HG03460 (cell line): ENCODE measurements at regions not wholly inside any gene's neighbourhood (a gene's known extent, or its start where the extent isn't known, plus 50 kb on each side); places are given as distances from the start of the nearest gene placed in this dataset.

Experiments used
- ATAC-seq: cut with Tn5 transposase; IDR thresholded peaks from one replicate; pipeline ENCODE4 v1.9.1; 2021; ENCODE audit not compliant: unreplicated experiment

DNA sequence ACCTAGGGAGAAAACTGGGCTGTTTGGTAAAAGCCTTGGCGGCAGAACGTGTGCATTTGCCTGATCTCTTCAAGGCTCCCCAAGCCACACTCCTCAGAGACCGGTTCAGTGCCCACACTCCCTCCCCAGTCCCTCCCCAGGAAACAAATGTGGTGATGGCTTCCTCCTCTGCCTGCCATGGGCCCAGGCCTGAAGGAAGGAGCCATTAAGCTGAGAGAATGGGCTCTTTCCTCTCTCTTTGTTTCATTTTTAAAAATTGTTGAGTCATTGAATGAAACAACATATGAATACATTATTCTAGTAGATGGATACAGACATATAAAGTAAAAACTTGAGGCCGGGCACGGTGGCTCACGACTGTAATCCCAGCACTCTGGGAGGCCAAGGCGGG lies 50.6 kb upstream of the YWHAQ start:
- ATAC-seq, result no peak

DNA sequence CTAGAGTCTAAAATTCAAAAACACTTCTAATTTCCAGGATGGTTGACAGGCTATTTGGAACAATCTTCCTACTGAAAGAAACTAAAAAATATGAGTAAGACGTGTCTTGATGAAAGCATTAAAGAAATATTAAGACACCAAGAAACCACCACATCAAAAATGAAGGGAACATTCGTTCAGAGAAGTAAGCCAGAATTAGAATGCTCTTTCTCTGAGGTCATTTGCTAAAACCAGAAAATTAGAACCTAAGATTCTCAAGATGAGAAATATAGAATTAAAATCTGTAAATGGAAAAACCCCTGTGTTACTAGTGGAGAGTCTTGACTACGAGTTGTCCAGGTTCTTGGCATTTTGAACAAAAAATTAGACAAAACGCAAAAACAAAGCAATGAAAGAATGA lies 54.8 kb upstream of the YWHAQ start:
- ATAC-seq, result no peak

DNA sequence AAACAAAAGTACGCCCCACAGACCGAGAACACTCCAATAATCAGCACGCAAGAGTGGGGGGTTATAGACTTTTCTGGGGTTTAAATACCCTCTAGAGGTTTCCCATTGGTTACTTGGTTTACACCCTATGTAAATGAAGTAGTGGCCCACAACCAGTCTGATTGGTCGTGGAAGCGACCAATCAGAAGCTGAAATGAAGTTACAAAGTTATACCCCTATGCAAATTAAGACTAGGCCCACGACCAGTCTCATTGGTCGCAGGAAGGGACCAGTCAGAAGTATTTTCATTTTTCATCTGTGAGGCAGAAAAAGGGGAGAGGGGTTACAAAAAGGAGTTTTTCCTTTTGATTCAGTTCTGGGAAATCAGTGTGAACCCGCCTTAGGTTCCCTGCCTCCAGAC lies 55.3 kb upstream of the YWHAQ start:
- ATAC-seq, result no peak

DNA sequence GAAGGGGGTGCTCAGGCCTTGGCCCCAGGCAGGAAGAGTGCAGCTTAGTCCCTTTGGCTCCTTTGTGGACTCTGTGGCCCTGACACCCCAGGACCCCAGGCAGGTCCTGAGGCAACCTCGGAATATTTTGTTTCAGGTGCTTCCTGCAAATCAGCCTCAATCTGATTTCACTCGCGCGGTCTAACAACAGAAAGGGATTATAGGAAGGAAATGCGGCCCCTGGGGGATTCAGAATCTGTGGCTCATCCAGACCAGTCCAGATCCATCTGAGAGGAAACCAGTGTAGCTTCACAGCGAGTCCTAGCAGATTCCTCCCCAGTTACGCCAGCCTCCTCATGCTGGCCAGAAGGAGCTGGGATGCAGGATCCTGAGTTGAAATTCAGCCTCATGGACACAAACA lies 59.5 kb upstream of the YWHAQ start:
- no peak for ATAC-seq

DNA sequence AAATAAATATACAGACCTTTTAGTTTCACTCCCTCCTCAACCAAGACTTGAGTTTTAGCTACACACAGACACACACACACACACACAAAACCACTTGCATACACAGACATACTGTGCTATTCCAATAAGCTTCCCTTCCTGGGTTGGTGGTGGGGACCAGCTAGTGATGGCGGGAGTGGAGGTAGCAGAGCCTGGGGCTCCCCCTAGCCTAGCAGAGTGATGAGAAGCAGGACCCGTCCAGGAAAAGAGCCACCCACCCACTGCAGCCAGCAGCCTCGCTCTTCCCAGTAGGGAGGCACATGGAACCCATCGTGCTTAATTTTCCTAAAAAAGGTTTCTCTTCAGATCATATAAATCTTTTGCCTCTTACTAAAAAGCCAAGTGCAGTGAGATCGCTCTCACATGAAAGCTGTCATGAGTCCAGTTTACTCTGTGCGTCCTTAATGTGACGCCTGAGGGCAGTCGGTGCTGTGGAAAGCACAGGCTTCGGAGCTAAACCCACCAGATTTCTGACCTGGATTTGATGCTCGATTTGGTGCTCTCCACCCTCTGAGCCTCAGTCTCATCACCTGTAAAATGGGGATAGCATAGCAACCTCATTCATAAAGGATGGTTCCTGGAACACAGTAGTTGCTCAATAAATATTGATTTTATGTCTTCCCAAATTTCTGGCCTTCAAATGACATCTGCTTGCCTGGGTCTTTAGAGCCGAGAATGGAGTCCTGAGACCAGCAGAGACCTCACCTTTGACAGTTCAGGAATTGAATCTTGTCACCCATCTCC lies 60.1 kb upstream of the YWHAQ start:
- no peak for ATAC-seq

DNA sequence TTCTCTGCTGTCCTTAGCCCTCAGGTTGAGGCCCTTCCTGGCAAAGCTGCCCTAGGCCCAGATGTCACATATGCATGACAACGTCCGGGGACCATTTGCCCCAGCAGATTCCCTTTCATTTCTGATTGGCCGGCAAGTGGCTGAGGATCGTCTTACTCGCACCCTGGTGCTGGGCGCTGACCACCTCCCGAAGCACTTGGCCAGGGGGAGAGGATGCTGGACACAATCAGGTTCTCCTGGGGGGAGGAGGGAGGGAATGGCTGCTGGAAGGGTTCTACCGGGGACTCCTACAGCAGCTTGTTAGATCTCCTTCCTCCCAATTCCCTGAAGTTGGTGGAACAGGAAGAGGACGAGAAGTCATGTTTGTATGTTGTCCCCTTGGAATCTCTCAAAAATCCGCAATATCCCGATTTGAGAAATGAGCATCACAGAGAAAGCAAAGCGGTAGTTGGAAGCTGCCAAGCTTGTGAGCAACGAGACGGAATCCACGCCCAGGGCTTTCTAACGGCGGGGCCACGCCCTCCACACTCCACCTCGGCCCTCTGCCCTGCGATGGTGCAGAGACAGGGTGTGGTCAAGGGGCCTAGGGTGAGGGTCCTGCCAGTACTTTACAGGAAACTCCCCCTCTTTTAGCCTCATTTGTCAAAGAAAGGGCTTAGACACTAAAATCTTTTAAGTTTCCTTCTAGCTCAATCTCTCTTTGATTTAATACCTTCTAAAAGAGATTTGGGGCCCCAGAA lies 61.8 kb upstream of the YWHAQ start:
- ATAC-seq, result no peak

DNA sequence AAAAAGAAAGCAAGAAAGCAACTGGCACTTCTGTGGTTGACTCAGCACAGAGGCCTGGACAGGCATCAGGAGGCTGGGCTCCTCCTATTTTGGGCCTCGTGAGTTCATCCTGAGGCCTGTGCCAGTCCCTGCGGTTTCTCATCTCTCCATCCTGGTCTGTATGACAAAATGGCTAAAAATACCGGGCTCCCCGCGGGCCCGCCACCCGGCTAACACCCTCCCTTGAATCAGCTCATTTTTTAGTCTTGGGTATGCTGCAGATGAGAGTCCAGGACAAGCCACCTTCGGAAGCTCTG lies 62.3 kb upstream of the YWHAQ start:
- no peak for ATAC-seq

DNA sequence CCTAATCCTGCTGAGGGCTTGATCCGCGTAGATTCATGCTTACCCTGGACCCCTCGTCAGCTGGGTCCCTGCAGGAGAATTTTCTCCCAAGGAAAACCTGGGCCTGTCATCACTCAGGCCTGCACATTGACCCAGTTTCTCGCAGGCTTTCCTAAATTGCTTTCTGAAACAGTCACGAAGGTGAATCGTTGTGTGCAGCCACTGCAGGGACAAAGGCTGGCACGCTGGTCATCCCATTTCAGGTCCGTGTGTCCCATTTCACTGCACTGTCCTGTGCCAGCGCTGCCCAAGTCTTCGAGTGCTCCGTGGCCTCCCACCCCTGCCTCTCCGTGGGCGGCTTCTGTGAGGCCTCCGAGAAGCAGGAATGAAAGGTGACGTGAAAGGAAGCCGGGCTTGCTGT lies 62.8 kb upstream of the YWHAQ start:
- ATAC-seq, result no peak

DNA sequence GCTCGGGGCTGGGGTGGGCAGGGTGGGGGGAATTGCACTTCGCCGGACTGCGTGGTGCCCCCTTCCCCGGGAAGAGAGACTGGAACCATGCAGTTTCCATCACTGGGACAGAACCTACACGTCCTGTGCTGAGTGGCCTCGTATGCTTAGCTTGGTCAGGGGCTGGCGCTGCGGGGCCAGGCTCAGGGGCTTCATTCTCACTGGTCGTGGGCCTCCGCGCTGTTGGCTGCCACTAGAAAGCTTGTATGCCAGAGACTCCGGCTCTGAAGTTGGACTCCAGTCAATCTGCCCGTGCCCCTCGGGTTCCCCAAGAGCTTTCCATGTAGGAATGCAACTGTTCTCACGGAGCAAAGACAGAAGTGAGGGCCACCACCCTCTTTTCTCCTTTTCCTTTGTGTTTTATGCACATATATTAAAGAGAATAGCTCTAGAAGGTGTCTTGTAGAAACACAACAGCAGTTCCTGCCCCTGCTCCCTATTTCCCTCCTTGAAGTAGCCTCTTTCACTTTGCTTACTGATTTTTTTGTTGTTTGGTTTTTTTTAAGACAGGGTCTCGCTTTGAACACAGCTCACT lies 64.0 kb upstream of the YWHAQ start:
- no peak for ATAC-seq

DNA sequence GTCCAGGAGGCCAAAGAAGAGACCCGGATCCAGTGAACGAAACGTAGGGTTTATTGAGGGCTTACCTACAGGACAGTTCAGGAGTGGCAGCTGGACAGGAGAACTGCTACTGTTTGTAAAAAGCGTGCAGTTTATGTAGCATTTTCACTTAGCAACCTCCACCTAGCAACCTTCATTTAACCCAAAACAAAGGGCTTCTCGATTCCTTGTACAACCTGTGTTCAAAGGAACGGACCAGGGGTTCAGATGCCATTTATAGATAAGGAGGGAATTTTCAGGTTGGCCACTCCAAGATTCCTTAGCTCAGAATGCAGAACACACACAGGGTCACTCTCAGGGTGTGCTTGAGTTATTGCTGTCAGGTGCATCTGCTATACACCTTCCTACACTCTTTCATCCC lies 65.1 kb upstream of the YWHAQ start:
- no peak for ATAC-seq

DNA sequence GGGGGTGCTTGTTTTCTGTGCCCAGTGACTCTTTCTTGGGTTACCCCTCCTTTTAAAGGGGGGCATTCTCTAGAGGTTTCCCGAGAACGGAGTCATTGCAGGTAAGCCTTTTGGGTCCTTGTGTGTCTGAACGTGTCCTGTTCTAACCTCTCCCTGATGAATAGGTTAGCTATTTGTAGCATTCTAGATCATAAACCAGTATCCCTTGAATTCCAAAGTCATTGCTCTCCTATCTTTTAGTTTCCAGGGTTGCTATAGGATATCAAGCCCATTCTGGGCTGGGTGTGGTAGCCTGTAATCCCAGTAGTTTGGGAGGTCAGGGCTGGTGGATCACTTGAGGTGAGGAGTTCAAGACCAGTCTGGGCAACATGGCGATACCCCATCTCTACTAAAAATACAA lies 65.9 kb upstream of the YWHAQ start:
- ATAC-seq, result no peak

DNA sequence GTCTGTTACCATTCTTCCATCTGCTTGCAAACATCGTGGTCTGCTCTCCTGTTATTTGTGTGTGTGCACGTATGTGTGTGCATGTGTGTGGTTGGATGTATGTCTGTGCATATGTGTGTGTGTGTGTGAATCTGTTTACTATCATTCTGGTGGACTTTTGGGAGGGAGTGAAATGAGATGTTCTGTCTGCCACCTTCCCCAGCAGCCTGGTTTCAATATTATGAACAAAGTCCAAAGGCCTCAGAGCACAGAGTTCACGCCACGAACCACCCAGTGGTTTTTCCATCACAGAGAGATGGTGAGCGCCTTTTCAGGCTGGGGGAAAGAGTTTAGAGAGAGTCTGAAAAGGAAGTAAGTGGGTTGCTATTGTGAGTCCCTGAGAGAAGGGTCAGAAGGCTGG lies 67.1 kb upstream of the YWHAQ start:
- ATAC-seq, result no peak

DNA sequence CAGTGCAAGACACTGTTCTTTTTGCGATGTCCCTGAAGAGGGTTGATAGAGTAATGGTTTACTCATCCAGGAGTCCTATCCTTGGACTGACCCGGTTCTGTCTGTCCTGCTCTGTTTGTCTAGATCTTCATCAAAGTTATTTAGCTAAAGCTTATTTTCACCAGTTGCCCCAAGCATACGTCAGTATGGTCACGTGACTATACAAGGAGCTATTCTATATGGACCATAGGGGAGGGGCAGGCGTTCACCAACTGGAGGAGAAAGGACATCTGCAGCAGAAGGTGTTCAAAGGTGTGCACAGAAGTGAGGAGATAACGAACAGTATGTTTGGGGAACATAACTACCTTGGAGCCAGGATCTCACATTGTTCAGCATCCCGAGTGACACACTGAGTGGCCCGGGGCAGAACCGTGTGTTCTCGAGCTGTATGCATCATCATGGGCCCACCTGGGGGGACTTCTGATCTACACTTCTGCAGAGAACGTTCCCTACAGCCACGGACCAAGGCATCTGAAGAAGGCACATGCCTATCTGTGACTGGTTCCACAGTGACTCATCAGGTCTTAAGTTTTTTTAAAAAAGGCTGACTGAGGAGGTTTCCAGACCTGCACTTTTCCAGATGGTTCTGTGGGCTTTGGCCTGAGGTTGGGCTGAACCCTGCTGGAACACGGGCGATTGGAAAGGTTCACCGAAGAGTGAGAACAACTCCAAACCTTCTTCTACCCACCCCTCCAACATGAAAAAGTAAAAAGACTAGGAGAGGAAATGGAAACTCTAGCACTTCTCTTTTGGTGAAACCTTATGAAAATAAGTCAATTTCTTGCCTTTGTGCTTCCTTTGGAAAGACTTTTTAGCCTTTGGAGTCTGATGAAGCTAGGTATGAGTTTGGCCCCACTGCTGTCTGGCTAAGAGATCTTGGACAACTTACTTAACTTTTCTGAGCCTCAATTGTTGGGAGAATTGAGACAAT lies 68.6 kb upstream of the YWHAQ start:
- ATAC-seq, result no peak

DNA sequence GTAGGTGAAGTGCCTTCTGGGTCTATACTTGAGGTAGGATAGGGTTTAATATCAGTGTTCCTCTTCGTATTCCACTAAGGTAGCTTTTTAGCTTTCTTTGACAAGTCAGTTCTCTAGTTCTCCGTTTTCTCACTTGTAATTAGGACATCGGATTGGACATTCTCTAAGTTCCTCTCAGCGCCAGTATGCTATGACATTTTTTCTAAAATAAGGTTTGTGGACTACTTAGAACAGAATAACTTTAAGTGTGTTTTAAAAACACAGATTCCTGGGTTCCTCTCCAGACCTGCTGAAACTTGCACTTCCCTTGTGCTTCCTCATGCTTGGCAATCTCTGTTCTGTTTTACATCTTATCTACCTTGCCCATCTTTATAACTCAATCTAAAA lies 69.3 kb upstream of the YWHAQ start:
- no peak for ATAC-seq

DNA sequence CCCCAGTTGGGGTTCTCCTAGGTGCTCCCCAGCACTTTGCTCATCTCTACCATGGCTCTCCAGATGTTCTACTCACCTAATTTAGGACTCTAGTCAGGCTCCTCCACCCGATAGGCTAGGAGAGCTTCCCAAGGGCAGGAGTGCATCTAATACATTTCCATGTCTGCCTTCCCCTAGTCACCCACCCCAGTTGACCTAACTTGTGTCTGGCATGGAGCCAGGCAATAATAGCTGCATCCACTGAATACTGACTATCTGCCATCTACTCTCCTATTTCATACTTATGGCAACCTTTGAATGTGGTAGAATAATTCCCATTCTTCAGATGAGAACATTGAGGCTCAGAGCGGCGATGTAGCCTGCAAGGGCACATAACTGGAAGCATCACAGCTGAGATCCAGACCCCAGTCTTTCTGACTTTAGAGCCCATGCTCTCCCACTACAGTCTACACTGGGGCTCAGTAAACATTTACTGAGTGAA lies 71.8 kb upstream of the YWHAQ start:
- ATAC-seq, result no peak

DNA sequence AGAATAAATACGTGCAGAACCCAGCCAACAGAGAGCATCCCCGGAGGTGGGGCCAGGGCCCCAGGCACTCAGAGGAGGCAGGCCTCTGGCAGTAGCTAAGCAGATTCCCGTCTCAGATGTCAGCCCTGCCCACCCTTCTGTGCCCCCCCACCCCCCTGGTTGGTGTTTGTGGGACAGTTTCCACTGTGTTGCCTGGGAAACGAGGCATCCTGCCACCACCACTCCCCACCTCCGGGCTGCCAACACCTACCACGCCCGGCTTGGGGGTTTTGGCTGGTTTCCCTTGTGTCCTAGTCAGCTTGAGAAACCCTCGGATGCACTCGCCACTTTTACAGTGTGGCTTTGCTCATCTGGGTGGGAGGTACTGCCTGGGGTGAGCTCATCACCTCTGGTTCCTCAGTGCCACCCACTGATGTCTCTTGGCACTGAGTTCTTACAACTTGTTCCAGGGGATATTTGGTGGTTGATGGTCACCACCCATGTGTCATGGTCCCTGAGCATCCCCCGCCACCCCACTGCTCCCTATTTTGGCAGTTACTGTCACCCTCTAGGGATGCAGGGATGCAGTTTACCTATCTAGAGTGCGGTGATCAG lies 72.4 kb upstream of the YWHAQ start:
- ATAC-seq, result no peak

DNA sequence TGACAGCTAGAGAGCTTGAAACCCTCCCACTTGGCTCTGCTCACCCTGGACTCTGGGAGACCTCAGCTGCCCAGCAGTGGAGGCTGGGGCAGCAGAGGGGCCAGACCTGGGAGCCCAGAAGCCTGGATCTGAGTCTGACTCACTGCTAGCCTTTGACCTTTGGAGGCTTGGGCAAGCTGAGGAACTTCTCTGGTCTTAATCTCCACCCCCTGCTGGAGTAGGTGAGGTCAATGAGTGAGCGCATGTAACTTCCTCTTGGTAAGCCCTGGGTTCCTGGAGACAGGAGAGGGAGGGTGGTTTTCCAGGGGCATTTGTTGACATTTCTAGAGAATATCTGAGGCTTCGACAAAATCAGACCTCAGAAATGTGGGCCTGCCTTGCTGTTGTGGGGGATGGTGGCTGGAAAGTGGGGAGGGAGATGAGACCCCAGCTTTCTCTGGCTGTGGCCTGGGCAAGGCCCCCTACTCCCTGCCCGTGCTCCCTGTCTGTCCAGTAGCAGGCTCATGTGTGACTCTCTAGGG lies 73.0 kb upstream of the YWHAQ start:
- ATAC-seq, result no peak

DNA sequence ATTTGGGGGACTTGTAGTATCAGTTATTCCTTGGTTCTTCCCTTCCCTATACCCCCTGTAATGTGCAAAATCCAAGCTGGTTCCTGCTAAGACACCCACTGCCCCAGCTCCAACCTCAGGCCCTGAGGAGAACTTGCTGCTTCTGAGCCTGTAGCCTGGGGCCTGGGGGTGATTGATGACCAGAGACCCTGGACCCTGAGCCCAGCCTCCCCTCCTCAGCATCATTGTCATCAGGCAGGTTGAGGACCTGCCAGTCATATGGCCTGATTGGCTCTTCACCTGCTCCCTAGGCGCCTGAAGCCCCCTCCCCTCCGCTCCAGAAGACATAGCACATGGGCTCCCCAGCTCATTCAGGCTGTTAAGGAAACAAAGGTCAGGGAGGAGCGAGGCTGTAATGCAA lies 73.8 kb upstream of the YWHAQ start:
- no peak for ATAC-seq

DNA sequence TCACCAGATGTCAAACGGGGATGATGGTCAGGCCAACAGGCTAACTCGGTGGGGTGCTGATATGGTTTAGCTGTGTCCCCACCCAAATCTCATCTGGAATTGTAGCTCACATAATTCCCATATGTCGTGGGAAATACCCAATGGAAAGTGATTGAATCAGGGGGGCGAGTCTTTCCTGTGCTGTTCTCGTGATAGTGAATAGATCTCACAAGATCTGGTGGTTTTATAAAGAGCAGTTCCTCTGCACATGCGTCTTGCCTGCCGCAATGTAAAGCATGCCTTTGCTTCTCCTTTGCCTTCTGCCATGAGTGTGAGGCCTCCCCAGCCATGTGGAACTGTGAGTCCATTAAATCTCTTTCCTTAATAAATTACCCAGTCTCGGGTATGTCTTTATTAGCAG lies 74.4 kb upstream of the YWHAQ start:
- ATAC-seq, result no peak

DNA sequence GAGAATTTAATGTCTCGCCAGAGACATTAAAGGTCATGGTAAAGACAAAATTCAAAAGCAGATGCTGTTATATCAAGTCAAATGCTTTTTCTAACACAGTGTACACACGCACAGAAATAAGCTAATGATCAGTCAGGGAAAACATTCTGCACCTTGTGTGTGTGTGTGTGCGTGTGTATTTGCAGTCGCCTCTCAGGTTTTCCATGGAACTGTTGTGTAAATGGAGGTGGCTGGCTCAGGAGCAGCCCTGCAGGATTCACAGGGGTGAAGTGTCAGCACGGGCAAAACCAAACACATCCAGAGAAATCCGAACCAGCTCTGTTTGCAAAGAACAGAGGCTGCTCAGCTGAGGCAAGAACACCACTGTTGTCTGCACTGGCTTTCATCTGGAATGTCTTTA lies 76.2 kb upstream of the YWHAQ start:
- ATAC-seq, result no peak
